ENCODE measurements at regions not wholly inside any gene's neighbourhood (a gene's known extent, or its start where the extent isn't known, plus 50 kb on each side); places are given as distances from the start of the nearest gene placed in this dataset.

- H2AFZ ChIP-seq (ENCODE audit: low read length) = no peak overlapping the region
- H3K9me3 ChIP-seq (replicated peaks; ENCODE audit: insufficient read depth, low read length) = no peaks in the 10 kb centered on the region
- no peaks in the 10 kb centered on the region for H3K79me2 ChIP-seq (ENCODE audit: low read length)
- H3K4me3 ChIP-seq (ENCODE audit: low read length) = peak overlapping the region; percentile 4; the same call in 1 of the 2 replicates
- peak overlapping the region; percentile 11; the same call in 1 of the 2 replicates for H3K27ac ChIP-seq (ENCODE audit: low read length)
- peak; percentile 93 for TF ChIP-seq EZH2phosphoT487 (IDR thresholded peaks at IDR 0.05; ENCODE audit: low read length)
- no peak for TF ChIP-seq CTCF (IDR thresholded peaks at IDR 0.05; ENCODE audit: low read length)
- TF ChIP-seq EZH2 (optimal IDR thresholded peaks at IDR 0.05; ENCODE audit: low read depth, low read length) = no peak
- peaks cover 79% of the 10 kb centered on the region for H3K27me3 ChIP-seq (replicated peaks; ENCODE audit: insufficient read depth, low read length)
- H3K9me2 ChIP-seq (replicated peaks; ENCODE audit: insufficient read depth, low read length) = no peaks in the 10 kb centered on the region
- H3K4me1 ChIP-seq (ENCODE audit: low read length) = peaks cover 14% of the 10 kb centered on the region
- peaks cover 15% of the 10 kb centered on the region for H3F3A ChIP-seq (ENCODE audit: insufficient read depth, low read length)
- no peak overlapping the region for H3K9ac ChIP-seq (ENCODE audit: low read length)
- peak overlapping the region; percentile 63 for H3K4me2 ChIP-seq (ENCODE audit: low read depth, low read length)
- DNase-seq = peak; percentile 93
- no peaks in the 10 kb centered on the region for H3K36me3 ChIP-seq (replicated peaks; ENCODE audit: insufficient read depth, low read length)
- H4K20me1 ChIP-seq (ENCODE audit: insufficient read depth, low read length) = 0 out of 2 replicates have a peak, but pooled peaks cover 3% of the 10 kb centered on the region
Observed at GRCh38 chr3:159783780-159784742, 204.6 kb upstream of the IL12A start.

GRCh38 chr3:159785273-159785708 lies 203.3 kb upstream of the IL12A start:
- Histone ChIP-seq H2AFZ (ENCODE audit: low read length) (no peak overlapping the region), H3K9ac (ENCODE audit: low read length) (no peak overlapping the region), H3K9me3 (replicated peaks; ENCODE audit: insufficient read depth, low read length) (no peaks in the 10 kb centered on the region), H3K79me2 (ENCODE audit: low read length) (no peaks in the 10 kb centered on the region), H3K4me3 (ENCODE audit: low read length) (no peak overlapping the region), H4K20me1 (ENCODE audit: insufficient read depth, low read length) (0 out of 2 replicates have a peak, but pooled peaks cover 3% of the 10 kb centered on the region), H3K27ac (ENCODE audit: low read length) (no peak overlapping the region), H3K9me2 (replicated peaks; ENCODE audit: insufficient read depth, low read length) (no peaks in the 10 kb centered on the region), H3F3A (ENCODE audit: insufficient read depth, low read length) (peaks cover 15% of the 10 kb centered on the region), H3K4me2 (ENCODE audit: low read depth, low read length) (no peak overlapping the region), H3K4me1 (ENCODE audit: low read length) (peaks cover 14% of the 10 kb centered on the region), H3K36me3 (replicated peaks; ENCODE audit: insufficient read depth, low read length) (no peaks in the 10 kb centered on the region), H3K27me3 (replicated peaks; ENCODE audit: insufficient read depth, low read length) (peaks cover 79% of the 10 kb centered on the region)
- TF ChIP-seq EZH2 (optimal IDR thresholded peaks at IDR 0.05; ENCODE audit: low read depth, low read length) = no peak
- no peak for TF ChIP-seq CTCF (IDR thresholded peaks at IDR 0.05; ENCODE audit: low read length)
- TF ChIP-seq EZH2phosphoT487 (IDR thresholded peaks at IDR 0.05; ENCODE audit: low read length) = no peak
- DNase-seq = no peak

- Histone ChIP-seq H3F3A (ENCODE audit: insufficient read depth, low read length) (peaks cover 15% of the 10 kb centered on the region), H3K79me2 (ENCODE audit: low read length) (no peaks in the 10 kb centered on the region), H3K9me3 (replicated peaks; ENCODE audit: insufficient read depth, low read length) (no peaks in the 10 kb centered on the region), H3K27me3 (replicated peaks; ENCODE audit: insufficient read depth, low read length) (peaks cover 69% of the 10 kb centered on the region), H2AFZ (ENCODE audit: low read length) (no peak overlapping the region), H3K4me1 (ENCODE audit: low read length) (peaks cover 14% of the 10 kb centered on the region), H3K36me3 (replicated peaks; ENCODE audit: insufficient read depth, low read length) (no peaks in the 10 kb centered on the region), H3K9me2 (replicated peaks; ENCODE audit: insufficient read depth, low read length) (no peaks in the 10 kb centered on the region), H3K9ac (ENCODE audit: low read length) (no peak overlapping the region), H3K4me2 (ENCODE audit: low read depth, low read length) (no peak overlapping the region), H4K20me1 (ENCODE audit: insufficient read depth, low read length) (0 out of 2 replicates have a peak, but pooled peaks cover 3% of the 10 kb centered on the region), H3K27ac (ENCODE audit: low read length) (no peak overlapping the region), H3K4me3 (ENCODE audit: low read length) (no peak overlapping the region)
- no peak for DNase-seq
- TF ChIP-seq EZH2 (optimal IDR thresholded peaks at IDR 0.05; ENCODE audit: low read depth, low read length) = no peak
- TF ChIP-seq EZH2phosphoT487 (IDR thresholded peaks at IDR 0.05; ENCODE audit: low read length) = no peak
- no peak for TF ChIP-seq CTCF (IDR thresholded peaks at IDR 0.05; ENCODE audit: low read length)
Observed at GRCh38 chr3:159786489-159787177, 202.0 kb upstream of the IL12A start.

All from MM.1S (cell line).